Islet precursor cell (in vitro differentiated cells): ENCODE measurements at regions not wholly inside any gene's neighbourhood (a gene's known extent, or its start where the extent isn't known, plus 50 kb on each side); places are given as distances from the start of the nearest gene placed in this dataset.
A peak's percentile ranks its signal among the peaks of the same experiment; 100 is the strongest.

ENCODE experiments used
- DNase-seq: peaks from one replicate; pipeline ENCODE4 v3.0.0-alpha.2; 2018

- no peak for DNase-seq
Observed at GRCh38 chr13:34512817-34513216, 429.3 kb upstream of the NBEA start.

DNA sequence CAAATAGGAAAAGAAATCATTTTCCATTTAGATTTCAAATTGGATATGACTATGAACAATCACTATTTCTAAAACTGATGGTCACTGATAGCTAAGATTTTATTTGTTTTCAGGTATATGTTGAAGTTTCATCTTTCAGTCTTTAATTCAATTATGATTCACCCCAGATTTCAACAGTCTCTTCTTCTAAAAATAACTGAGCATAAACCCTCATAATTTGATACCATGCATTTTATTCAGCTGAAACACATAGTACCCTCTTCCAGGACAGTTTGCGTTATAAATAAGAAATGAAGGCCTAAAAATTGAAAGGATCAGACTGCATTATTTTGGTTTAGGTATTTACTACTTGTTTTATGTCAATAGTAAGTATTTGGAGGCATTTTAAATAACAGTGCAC is 428.5 kb upstream of the NBEA start:
- no peak for DNase-seq

- DNase-seq: no peak
Observed at GRCh38 chr13:34515201-34515600, 426.9 kb upstream of the NBEA start.

DNA sequence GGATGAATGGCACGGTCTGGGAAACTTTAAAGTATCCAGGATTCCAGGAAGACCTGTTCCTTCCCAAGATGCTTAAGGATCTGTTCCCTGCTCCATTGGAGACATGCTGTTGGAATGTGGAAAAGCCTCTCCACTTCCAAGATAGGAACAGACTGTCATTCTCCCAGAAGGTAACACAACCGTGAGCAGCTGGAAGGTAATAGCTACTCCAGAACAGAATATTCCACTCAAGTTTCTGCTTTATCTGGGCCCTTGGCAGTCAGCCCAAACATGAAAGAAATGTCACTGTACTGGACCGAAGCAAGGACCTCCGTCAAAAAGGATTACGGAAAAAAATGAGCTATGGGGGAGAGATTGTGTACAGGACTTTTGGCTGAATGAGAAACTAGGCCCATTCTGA is 420.9 kb upstream of the NBEA start:
- DNase-seq: peak; percentile 52

GRCh38 chr13:34522808-34523207 is 419.3 kb upstream of the NBEA start:
- no peak for DNase-seq

DNA sequence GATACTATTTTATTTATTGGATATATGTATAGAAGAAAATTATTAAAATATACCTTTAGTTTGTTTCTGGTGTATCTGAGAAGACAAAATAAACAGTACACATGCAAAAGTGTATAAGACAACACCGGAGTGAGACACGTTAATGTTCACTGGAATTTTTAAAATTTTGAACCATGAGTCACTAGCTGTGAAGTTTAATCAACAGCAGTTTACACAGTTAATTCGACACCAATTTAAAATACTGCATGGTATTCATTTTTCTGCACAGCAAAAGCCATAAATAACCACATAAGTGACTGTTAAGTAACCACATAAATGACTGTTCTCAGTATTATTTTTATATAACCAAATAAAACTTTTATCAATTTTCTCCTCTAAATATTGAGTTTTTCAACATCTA is 418.7 kb upstream of the NBEA start:
- DNase-seq: no peak

GRCh38 chr13:34533941-34534340 is 408.1 kb upstream of the NBEA start:
- no peak for DNase-seq

DNA sequence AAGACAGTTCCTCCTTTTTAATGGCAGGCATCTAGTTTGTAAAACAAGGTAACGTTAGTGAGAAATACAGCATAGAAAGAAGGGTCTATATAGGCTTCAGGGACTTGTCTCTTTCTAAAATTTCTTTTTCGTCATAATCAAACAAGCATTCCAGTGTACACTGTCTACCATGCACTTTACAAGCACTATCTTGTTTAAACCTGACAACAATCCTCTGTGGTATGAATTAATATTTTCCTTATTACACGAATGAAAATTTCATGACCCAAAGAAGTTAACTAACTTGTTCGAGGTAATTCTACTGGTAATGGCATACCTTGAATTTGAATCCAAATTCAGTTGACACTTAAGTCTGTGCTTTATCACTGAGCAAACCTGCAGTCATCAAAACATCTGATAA is 399.7 kb upstream of the NBEA start:
- no peak for DNase-seq

- no peak for DNase-seq
Observed at GRCh38 chr13:34543836-34544235, 398.2 kb upstream of the NBEA start.

- DNase-seq: no peak
Observed at GRCh38 chr13:34545461-34545860, 396.6 kb upstream of the NBEA start.

DNA sequence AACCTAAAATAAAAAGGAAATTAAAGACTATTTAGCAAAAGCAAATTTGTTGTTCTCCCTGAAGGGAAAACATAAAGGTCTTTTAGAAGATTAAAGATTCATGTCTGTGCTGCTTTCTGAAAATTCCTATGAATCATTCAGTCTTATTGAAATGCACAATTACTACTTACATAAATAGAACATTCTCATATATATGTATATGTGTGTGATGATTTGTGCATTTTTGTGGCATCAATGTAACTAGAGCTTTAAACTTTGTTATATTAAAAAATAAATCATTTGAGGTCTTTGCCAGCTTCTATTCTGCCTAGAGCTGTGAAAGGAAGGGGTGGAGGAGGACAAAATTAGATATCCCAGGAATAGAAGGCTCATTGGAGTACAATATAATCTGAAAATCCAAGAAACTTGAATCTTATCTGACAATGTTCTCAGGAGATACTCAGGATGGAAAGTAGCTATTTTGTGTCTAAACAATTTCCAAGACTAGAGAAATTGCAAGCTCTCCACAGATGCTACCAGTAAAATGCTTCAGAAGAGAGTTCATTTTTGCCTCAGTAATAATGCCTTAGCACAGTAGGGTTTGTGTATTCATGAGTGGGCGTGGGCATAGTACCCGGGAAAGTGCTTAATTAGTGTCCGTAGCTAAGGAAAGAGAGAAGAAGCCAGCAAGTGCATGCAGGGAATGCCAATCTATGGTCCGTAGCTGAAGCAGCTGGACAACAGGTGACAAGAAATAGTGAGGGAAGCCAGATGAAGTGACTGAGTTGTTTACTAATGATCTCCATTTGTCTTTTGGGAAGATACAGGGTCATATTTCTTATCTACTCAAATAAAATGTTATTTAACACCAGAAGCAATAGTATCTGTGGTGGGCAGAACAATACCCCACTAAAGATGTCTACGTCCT is 395.5 kb upstream of the NBEA start:
- no peak for DNase-seq

DNA sequence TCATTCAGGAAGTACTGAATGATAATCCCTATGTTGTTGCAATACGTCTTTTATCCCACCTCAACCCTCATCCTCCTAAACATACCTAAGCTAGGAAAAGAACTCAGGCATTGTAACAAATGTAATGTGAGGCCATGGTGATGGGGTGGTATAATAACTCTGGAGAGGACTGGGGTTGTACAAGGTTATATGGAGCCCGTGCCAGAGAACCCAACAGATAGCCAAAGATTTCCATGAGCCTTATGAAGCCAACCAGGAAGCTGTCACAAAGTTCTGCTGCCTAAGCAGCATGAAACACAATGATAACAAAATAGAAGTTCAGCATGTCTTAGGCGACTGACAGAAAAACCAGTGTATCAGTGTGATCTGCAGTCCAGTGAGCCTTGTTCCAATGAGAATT is 394.1 kb upstream of the NBEA start:
- no peak for DNase-seq

DNA sequence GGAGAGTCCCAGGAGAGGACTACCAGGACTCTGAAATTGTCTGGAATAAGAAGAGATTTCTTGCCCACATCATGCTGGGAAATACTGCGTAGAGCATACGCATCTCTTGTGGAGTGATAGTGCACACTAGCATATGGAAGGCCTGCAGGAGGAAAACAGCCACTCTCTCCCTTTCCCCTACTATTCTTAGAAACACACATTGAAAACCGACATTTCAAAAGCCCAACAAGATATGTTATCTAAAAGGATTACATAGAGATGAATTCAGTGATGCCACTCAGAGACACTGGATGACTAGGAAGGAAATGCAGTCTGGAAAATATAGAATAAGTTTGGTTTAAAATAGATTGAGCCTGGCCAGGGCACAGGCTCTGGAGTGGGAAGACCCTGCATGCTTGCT is 388.7 kb upstream of the NBEA start:
- no peak for DNase-seq

DNA sequence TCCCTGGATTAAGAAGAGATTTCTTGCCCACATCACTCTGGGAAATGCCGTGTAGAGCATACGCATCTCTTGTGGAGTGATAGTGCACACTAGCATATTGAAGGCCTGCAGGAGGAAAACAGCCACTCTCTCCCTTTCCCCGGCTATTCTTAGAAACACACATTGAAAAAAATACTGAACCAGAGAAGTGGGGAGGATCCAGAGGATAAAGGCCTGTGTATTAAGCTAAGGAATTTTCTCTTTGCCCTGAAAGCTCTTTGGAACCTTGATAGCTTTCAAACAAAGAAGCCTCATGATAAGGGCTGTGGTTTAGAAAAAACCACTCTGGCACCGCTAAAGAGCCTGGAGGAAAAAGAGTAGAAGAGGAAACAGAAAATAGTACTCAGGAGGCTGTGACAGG is 386.1 kb upstream of the NBEA start:
- DNase-seq: peak; percentile 56

DNA sequence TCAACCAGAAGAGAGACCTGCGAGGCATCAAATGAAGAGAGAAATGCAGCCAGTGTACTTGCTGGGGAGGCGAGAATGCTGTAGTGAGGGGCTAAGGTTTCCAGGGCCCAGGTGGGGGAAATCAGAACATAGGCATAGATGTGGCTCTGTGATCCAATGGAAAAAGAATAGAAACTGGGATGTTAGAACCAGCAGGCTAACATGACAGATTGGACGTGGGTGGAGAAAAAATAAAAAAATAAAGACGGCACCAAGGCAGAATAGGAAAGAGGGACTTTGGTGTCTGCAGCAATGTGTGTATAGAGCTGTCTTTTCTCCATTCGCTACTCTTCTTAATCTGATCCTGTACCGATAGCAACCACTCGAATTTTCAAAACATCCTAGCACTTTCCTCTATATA is 381.0 kb upstream of the NBEA start:
- no peak for DNase-seq

DNA sequence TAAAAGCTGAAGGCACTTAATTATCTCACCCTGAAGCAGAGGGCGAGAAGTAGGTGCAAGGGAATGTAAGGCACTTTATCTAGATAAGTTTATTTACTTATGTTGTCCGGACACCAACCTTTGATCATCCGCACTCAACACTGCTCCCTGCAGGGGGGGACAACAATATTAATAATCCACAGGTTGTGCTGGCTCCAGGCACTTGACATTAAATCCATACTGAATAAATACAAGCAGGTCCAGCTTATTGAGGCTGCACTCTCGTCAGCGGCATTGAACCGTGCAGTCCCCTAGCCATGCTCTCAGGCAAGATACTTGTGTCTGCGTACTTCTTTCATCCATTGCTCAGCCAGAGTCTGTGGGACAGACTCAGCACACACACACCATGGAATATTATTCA is 374.5 kb upstream of the NBEA start:
- DNase-seq: no peak

- DNase-seq: no peak
Observed at GRCh38 chr13:34570698-34571353, 371.2 kb upstream of the NBEA start.

GRCh38 chr13:34571716-34572115 is 370.4 kb upstream of the NBEA start:
- DNase-seq: no peak

GRCh38 chr13:34577051-34577450 is 365.0 kb upstream of the NBEA start:
- DNase-seq: peak; percentile 57

GRCh38 chr13:34578471-34578870 is 363.6 kb upstream of the NBEA start:
- no peak for DNase-seq

- no peak for DNase-seq
Observed at GRCh38 chr13:34578917-34579316, 363.2 kb upstream of the NBEA start.

DNA sequence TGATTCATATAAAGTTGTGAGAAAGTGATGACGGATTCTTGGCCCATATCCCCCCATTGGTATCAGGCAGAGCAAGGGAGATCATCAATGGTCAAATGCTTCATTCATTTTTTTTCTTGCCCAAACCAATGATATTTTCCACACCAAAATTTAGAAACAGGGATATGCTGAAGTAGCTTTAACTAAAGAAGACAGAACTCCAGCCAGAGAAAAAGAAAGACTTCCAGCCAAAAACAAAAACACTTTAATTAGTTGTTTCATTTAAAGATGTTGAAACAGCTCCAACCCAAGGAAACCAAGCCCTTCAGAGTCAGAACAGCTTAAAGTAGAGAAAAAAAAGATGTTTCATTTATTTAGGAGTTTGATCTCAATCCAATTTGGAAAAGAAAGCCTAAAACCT is 358.9 kb upstream of the NBEA start:
- no peak for DNase-seq

DNA sequence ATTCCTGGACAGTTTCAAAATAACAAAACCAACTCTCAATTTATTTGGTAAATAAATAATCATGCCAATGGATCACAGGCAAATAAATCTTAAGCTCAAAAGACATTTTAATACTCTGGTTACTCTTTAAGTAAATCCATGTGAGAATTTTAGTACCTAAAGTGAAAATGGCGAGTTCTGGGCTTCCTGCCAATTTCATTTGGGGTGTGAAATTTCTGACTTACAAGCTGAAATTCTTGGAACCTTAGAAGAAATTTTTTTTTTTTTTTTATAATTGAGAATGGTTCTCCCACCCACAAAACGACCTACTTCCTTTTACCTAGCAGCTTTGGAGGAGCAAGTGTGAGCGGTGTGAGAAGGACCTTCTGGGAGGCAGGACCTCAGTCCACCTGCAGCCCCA is 354.5 kb upstream of the NBEA start:
- no peak for DNase-seq

DNA sequence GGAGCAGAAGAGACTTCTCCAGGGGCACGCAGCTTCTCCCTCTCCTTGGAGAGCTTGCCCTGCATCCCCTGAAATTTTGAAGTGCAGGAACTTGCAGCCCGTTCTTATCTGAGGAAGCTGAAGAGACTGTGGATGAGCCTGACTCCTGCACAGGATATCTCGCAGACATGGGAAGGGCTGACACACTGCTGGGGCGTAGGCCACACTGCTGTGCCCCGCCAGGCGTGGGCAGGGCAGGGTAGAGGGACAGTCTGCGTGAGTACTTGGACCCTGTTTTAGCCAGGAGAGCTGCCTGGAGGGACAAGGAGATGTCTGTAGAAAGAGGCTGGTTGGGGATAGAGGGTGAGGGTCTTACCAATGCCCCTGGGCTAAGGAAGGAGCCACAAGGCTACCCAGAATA is 353.7 kb upstream of the NBEA start:
- DNase-seq: no peak

- no peak for DNase-seq
Observed at GRCh38 chr13:34589581-34589980, 352.5 kb upstream of the NBEA start.
